HG02571 (cell line): ENCODE measurements at regions not wholly inside any gene's neighbourhood (a gene's known extent, or its start where the extent isn't known, plus 50 kb on each side); places are given as distances from the start of the nearest gene placed in this dataset.
"Not testable (repeated sequence)": the region's sequence is repeated elsewhere in the genome, so short reads cannot be mapped to it uniquely, and the experiment has no call there.

ENCODE experiments used
- ATAC-seq: cut with Tn5 transposase; IDR thresholded peaks from one replicate; pipeline ENCODE4 v1.9.1; 2021; ENCODE audit warnings: mild to moderate bottlenecking, moderate library complexity; ENCODE audit not compliant: unreplicated experiment

DNA sequence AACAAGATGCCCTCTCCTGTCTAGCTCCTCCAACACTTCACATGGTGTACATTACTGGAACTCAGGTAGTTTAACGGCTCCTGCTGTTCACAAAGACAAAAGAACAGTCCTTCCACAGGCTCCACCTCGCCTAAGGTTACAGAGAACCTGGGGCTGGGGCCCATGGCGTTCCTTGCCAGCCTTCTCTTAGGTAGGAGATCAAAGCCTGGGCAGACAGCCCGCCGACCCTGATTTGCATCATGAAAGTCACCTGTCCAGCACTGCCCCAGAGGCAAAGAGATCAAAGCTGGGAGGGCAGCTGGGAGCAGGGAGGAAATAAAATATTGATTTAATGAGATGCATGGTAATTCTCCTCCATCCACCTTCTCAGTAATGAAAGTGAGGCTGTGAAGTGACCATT is 115.0 kb upstream of the SLIT3 start:
- no peak for ATAC-seq

DNA sequence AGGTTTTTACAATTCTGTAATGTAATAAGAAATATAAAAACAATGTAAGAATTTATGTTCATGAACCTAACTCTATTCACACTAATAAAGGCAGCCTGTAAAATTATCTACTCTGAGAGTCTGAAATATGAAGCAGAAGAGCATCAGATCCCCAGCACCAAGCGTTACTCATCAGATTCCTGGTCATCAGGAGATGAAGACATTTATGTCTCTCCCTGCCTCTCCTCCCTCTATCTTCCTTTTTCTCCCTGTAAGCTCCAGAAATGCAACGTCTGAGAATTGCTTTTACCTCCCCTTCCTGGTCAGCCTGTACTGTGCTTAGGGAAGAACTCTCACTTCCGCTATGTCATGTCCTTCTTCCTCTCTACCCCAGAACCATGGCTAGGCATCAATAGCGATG is 114.4 kb upstream of the SLIT3 start:
- no peak for ATAC-seq

DNA sequence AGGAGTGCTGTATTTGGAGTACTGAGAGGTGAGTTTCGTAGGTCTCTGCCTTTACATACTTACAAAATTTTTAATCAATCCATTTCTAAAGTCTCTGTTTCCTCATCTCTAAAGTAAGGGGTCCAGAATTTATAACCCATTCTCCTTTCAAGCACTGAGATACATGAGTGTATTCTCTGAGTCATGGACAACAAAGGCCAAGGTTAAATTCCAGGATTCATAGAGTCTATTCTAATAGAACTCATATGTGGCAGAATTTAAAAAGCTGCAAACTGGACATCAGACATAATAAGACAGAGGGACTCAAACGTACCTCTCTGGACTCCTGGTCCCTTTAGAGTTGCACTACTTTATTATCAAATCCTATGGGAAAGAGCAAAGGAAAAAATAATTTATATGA is 112.5 kb upstream of the SLIT3 start:
- no peak for ATAC-seq

DNA sequence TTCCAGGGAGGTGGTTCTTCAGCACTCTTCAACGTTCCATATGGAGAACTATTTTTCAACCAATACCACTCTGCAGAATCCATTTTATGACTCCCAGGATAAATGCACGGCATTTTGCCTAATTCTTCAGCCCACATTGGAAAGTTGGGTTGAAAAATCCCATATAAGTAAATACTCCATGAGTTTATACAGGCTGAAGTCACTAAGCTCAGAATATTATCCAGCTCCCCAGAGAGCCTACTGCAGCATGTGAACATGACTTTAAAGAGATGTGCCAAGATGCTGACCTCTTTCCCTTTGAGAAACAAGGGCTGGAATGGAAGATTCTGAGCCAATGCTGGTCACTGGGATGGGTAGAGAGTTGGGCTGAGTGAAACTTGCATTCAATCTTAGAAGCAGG is 111.9 kb upstream of the SLIT3 start:
- ATAC-seq: no peak

DNA sequence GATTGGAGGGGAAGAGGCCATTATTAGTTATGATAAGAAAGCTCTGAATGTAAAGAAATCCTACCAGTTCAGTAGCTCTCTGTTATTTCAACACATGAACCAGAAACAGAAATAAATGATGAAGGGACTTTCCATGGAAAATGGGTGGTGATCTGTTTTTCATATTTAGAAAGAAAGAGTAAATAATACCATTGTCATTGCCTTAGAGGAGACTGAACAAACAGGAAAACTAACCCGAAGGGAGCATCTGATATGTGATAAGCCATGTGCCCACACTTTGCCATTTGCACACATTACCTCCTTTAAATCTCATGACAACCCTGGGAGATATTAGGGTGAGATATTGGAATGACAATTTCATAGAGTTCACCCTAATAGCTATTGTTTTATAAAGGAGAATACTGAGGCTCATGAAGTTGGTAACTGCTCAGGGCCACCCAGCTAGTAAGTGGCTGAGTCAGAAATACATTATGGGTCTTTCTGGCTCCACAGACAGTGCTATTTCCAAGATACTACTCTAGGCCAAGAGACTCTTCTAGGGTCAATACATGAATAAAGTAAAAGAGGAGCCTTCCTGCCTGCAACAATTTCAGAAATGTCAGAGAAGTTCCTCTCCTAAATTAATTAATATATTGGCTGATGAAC is 111.0 kb upstream of the SLIT3 start:
- ATAC-seq: no peak

DNA sequence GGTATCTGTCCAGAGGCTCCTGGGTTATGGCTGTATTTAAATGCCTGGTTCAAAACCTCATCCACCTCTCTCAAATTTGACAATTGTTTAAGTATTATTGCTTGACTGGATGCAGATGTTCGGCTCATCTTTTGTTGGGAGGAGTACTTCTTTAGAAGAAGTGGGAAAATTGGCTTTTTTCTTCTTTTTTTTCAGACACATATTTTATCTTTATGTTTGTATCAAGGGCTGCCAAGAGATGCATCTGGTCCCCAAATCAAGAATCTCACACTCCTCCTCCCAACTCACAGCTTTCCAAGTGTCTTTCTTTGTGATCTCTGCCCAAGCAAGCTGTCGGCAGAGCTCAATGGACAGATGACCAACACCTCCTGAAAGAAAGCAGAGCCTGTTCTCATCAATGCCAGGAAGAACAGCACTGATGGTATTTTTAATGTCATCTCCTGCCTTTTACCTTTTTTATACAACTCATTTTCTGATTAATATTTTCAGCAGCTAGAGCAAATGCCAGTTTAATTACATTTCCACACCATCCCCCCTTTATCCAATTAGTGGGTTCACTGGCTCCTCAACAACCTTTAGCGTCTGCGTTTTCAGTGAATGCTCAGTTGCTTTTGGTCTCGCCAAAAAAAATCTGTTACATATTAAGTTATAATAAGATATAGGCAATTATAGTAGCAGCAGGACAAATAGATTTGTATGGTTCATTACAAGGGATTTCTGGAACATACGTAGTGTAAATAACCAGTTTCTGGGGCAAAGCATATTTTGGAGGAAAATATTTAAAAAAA is 110.3 kb upstream of the SLIT3 start:
- no peak for ATAC-seq

DNA sequence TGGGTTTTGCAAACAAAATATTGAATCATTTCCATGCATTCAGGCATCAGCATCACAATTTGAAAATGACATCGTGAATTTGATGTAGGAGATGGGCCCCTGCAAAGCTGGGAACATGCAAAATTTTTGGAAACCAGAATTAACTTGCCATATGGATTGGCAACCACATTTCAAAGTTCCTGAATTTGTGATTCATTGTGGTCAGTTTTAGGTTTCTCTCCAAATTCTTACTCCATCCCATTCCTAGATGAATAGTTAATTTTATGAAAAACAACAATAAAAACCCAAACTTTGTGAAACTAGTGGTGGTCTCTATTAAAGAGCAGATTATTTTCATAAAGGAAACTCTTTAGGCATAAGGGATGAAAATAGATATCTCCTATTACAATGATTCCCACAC is 107.8 kb upstream of the SLIT3 start:
- no peak for ATAC-seq

DNA sequence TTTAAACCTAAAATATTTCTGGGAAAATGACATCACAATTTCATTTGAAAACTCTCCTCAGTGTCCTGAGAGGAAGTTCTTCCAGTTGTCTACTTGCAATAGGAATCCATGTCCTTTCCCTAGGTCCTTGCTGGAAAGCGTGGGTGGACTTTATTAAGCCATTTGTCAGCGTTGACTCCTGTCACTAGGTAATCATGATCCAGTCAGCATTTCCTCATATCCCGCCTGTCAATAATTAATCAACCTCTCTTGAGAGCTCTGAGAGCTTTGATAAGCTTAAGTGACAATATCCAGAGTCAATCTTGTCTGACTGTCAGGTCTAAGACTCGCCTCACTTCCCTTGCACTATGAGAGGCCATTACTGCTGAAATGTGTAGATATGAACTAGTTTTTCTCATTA is 107.2 kb upstream of the SLIT3 start:
- no peak for ATAC-seq

DNA sequence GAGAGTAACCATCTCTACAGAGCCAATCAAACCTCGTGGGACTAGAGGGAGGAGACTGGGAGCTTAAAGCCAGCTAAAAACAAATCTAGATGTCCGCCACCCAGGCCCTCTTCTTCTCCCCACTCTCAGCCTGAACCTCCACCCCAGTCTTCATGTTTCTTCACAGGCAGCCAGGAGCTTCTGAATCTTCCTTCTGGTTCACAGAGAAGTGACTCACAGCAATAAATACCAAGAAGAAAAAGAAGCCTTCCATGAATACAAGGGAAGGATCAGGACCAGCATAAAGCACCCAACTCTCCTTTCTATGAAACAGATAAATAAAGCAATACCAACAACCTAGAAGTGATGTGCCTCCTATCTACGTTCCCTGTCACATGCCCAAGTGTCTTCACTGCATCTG is 103.3 kb upstream of the SLIT3 start:
- ATAC-seq: no peak

DNA sequence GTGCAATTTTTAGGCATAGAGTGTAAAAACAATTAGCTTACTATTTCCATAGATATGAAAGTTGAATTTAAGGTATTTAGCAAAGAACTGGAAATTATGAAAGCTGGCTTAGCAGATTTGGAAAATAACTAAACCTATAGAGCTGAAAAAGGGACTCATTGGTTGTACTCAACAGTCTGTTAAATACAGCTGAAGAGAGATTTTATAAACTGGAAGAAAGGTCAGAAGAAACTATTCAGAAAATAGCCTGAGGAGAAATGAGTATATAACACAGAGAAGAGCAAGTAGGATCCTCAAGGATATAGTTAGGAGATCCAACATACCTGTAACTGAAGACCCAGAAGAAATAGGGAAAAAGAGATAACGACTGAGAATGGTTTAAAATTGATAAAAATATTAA is 97.6 kb upstream of the SLIT3 start:
- no peak for ATAC-seq

DNA sequence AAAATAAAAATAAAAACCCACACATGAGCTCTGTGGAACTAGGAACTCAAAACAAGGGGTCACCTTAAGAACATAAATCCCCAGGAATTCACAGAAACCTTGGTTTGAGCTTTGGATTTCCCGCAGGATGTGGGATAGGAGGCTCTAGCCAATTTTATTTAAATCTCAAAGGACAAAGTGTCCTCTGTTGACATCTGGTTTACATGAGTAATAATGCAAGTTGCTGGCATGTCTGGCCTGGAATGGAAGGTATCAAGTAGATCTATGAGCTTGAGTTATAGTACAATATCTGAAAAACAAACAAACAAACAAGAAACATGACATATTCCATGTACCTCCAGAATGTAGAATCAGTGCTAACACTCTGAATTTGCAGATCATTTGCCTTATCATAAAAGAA is 94.2 kb upstream of the SLIT3 start:
- no peak for ATAC-seq

DNA sequence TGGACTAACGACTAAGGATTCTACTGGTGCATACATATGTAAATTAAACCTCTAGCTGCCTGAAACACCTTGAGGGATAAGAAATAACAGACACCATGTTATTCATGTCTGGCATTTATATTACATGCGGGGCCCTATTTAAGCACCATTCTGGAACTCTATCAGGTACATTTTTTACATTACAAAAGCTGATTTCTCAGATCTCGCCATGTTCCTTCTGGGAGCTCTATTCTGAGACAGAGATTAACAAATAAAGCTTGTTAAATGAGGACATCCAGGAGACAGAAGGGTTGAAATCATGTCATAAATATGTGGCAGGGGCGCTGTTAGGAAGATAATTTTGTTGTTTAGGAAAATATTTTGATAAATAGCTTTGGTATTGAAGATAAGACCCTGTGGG is 93.4 kb upstream of the SLIT3 start:
- no peak for ATAC-seq

DNA sequence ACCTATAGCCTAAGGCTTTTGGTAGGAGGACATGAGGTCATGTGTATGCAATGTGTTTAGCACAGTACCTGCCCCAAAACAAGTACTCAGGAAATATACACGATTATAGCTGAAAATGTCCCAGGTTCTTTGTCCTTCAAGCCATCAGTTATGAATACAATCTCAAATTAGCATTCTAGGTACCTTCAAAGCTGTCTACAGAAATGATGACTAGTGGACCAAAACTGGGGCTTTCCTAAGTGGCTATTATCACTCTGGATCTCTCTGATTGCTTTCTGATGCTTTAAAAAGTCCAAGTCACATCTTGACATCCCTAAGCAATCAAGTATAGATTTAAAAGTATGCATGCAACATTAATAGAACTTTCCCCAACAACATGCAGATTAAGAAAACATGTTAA is 93.0 kb upstream of the SLIT3 start:
- ATAC-seq: no peak

DNA sequence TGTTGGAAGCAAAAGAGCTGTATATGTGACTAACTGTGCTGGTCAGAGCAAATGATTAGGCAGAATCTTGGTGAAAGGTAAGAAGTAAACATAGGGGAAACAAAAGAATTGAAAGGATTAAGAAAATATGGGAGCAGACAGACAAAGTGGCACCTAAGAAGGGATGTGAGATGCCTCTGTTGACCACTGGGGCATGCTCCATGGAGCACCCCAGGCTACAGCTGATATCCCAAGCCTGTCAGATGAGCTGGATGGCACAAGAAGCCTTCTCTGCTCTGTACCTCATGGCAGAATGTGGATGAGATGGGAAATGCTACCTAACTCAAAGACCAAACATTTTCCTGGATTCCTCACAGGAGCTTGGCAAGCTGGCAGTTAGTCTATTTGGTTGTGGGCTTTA is 89.3 kb upstream of the SLIT3 start:
- no peak for ATAC-seq

DNA sequence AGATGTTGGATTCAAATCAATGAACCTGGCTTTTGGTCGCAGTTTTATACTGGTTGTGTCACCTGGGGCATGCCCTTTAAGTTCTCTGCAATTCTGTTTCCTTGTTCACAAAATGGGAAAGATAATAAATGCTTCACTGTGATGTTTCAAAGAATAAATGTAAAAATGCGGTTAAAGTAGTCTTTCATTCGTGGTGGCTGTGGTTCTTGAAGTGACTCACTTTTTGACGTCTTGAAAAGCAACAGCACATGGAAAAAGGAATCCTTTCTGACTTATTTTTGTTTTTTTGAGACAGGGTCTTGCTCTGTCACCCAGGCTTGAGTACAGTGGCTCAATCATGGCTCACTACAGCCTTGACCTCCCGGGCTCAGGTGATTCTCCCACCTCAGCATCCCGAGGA is 88.4 kb upstream of the SLIT3 start:
- no peak for ATAC-seq

DNA sequence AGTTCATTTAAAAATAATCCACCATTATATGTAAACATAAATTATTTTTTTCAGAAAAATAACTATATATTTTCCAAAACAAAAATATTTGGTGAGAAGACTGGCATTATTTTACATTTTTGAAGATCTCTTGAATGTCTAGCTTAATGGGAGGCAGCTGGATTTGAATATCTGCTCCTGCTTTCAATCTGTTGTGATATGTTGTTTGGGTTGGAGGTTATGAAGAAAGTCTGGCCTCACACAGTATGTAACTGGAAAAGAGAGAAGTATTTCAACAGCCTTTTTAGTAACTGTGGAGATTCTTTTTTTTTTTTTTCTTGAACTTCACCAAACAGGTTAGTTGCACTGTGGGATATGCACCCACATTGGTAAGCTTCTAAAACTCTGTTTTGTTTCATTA is 84.7 kb upstream of the SLIT3 start:
- ATAC-seq: no peak

DNA sequence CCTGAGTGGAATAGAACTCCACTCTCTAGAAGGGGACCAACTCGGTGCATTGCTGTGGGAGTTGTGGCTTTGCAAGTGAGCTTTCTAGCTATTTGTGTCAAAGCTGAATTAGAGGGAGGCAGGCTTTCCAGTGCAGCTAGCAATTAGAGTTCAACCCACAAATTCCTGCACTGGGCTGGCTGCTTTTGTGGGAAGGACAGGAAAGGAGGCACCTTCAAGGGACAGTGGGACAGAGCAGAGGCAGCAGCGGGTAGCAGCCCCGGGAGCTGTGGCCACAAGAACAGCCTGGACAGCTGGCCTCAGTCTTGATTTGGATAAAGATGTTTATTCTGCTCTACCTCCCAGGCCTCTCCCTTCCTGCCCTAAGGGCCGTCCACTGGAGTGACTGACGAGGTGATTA is 83.7 kb upstream of the SLIT3 start:
- no peak for ATAC-seq

DNA sequence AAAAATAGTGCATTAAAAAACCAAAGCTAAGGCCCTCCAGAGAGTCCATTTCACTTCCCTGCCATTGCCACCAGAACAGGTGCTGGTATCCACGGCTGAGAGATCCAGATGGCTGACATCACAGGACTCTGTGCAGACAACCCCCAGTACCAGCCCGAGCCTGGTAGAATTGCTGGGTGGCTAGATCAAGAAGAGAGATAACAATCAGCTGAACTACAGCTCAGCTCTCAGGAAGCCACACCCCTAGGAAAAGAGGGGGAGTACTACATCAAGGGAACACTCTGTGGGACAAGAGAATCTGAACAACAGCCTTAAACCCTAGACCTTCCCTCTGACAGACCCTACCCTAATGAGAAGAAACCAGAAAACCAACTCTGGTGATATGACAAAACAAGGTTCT is 73.8 kb upstream of the SLIT3 start:
- no peak for ATAC-seq

DNA sequence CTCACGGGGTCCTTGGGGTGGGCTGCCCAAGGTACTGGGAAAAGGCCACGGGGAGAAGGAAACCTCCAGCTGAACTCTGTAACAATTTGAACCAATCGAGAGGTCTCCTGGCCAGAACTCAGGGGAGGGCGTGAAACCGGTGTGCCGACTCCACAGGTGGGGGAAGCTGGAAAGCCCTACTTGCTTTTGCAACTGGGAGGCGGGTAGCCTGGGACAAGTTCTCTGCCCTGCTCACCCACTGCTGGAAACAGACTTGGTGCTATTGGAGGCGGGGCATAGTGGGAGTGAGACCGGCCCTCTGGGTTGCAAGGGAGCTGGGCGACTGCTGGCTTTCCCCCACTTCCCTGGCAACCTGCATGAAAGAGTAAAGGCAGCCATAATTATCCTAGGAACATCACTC is 73.2 kb upstream of the SLIT3 start:
- no peak for ATAC-seq

DNA sequence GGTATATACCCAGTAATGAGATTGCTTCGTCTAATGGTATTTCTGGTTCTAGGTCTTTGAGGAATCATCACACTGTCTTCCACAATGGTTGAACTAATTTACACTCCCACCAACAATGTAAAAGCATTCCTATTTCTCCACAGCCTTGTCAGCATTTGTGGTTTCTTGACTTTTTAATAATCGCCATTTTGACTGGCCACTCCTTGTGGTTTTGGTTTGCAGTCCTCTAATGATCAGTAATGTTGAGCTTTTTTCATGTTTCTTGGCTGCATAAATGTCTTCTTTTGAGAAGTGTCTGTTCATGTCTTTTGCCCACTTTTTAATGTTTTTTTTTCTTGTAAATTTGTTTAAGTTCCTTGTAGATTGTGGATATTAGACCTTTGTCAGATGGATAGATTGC is 70.9 kb upstream of the SLIT3 start:
- not testable (repeated sequence) for ATAC-seq

DNA sequence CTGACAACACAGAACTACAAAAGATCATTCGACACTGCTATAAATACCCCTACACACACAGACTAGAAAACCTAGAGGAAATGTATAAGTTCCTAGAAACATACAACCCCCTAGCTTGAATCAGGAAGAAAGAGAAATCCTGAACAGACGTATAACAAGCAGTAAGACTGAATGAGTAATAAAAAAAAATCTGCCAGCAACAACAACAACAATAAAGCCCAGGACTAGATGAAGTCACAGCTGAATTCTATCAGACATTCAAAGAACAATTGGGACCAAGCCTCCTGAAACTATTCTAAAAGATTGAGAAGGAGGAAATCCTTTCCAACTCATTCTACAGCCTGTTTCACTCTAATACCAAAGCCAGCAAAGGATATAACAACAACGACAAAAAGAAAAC is 68.2 kb upstream of the SLIT3 start:
- no peak for ATAC-seq

DNA sequence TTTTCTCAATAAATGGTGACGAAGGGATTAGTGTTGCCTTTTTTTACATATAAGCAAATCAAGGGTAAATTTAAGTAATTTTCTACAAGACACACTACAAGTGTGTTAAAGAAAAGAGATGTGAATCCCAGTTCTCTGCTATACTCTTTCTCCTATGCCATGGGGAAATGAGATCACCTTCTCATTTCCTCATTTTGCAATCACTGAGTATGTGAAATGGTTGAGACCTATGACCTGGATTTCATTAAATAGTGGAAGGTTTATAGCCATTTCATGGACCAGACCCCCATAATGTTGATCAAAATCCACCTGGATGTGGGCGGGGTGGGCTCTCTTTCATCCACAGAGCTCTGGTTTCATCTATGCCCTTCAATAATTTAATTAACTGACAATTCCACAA is 66.9 kb upstream of the SLIT3 start:
- no peak for ATAC-seq

DNA sequence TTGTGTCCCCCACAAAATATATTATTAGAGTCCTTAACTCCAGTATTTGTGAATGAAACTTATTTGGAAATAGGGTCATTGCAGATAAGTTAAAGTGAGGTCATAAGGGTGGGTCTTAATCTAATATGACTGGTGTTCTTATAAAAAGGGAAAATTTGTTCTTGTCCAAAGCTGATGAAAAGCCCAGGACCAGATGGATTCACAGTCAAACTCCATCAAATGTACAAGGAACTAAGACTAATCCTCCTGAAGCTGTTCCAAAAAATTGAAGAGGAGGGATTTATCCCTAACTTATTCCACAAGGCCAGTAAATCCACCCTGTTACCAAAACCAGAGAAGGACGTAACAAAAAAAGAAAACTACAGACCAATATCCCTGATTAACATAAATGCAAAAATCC is 56.4 kb upstream of the SLIT3 start:
- ATAC-seq: no peak
